ENCODE measurements at regions not wholly inside any gene's neighbourhood (a gene's known extent, or its start where the extent isn't known, plus 50 kb on each side); places are given as distances from the start of the nearest gene placed in this dataset.

DNA sequence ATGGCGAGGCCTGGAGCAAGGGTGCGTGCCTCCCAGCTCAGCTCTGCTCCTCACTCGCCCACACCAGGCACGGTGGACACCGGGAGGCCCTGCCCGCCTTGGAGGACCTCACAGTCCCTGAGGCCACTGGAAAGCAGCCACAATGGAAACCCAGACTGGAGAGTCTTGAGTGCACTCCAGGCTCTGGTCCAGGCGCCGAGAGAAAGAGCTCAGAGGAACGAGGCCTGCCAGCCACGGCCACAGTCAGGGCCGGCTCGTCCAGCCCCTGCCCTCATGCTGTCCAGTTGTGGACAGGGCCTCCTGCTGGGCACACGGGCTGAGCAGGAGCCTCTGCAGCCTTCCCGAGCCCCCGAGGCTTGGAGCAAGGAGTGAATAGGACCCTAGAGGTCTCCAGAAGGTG is 53.3 kb upstream of the GRPEL1 start (continued):
- TF ChIP-seq, protein P1, sequence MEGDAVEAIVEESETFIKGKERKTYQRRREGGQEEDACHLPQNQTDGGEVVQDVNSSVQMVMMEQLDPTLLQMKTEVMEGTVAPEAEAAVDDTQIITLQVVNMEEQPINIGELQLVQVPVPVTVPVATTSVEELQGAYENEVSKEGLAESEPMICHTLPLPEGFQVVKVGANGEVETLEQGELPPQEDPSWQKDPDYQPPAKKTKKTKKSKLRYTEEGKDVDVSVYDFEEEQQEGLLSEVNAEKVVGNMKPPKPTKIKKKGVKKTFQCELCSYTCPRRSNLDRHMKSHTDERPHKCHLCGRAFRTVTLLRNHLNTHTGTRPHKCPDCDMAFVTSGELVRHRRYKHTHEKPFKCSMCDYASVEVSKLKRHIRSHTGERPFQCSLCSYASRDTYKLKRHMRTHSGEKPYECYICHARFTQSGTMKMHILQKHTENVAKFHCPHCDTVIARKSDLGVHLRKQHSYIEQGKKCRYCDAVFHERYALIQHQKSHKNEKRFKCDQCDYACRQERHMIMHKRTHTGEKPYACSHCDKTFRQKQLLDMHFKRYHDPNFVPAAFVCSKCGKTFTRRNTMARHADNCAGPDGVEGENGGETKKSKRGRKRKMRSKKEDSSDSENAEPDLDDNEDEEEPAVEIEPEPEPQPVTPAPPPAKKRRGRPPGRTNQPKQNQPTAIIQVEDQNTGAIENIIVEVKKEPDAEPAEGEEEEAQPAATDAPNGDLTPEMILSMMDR (conservative IDR thresholded peaks at IDR 0.05; ENCODE audit: low read depth, low read length): no peak
- TF ChIP-seq MAFK (IDR thresholded peaks at IDR 0.05; ENCODE audit: low read depth, low read length): no peak
- TF ChIP-seq FOS (IDR thresholded peaks at IDR 0.05; ENCODE audit: low read depth, low read length): no peak
- no peak for TF ChIP-seq BHLHE40 (IDR thresholded peaks at IDR 0.05; ENCODE audit: low read depth, low read length)
- no peak for TF ChIP-seq MXI1 (IDR thresholded peaks at IDR 0.05; ENCODE audit: borderline replicate concordance, low read depth, low read length)
- no peak for TF ChIP-seq RCOR1 (IDR thresholded peaks at IDR 0.05; ENCODE audit: insufficient replicate concordance, low read length)

Measured in IMR-90 (cell line).